NCI-H1694 (cell line): ENCODE measurements at regions not wholly inside any gene's neighbourhood (a gene's known extent, or its start where the extent isn't known, plus 50 kb on each side); places are given as distances from the start of the nearest gene placed in this dataset.
"Not testable (repeated sequence)": the region's sequence is repeated elsewhere in the genome, so short reads cannot be mapped to it uniquely, and the experiment has no call there.

Source experiments
- DNase-seq: peaks from one replicate; lab custom pipeline; 2025; lab: John Stamatoyannopoulos, UW

- no peak for DNase-seq
Observed at GRCh38 chr13:89486065-89486464, 1814.9 kb downstream of the SLITRK5 start.

GRCh38 chr13:89486709-89487108 is 1815.5 kb downstream of the SLITRK5 start:
- DNase-seq, result no peak

- no peak for DNase-seq
Observed at GRCh38 chr13:89490661-89491060, 1819.5 kb downstream of the SLITRK5 start.

GRCh38 chr13:89496478-89496877 is 1825.3 kb downstream of the SLITRK5 start:
- DNase-seq, result no peak

GRCh38 chr13:89497658-89498057 is 1826.5 kb downstream of the SLITRK5 start:
- DNase-seq, result no peak

- no peak for DNase-seq
Observed at GRCh38 chr13:89502286-89502685, 1831.1 kb downstream of the SLITRK5 start.

GRCh38 chr13:89514534-89515312 is 1832.8 kb upstream of the MIR17HG start:
- DNase-seq, result no peak

GRCh38 chr13:89515948-89516347 is 1831.5 kb upstream of the MIR17HG start:
- no peak for DNase-seq

GRCh38 chr13:89518289-89519077 is 1829.0 kb upstream of the MIR17HG start:
- DNase-seq, result no peak

- no peak for DNase-seq
Observed at GRCh38 chr13:89520468-89520867, 1827.0 kb upstream of the MIR17HG start.

- DNase-seq, result not testable (repeated sequence)
Observed at GRCh38 chr13:89521672-89522071, 1825.8 kb upstream of the MIR17HG start.

- no peak for DNase-seq
Observed at GRCh38 chr13:89541091-89542030, 1806.1 kb upstream of the MIR17HG start.

GRCh38 chr13:89550938-89551337 is 1796.5 kb upstream of the MIR17HG start:
- no peak for DNase-seq

GRCh38 chr13:89554801-89555200 is 1792.7 kb upstream of the MIR17HG start:
- no peak for DNase-seq

- DNase-seq, result no peak
Observed at GRCh38 chr13:89565476-89566100, 1781.9 kb upstream of the MIR17HG start.

- DNase-seq, result no peak
Observed at GRCh38 chr13:89567025-89567424, 1780.5 kb upstream of the MIR17HG start.

- no peak for DNase-seq
Observed at GRCh38 chr13:89568276-89568675, 1779.2 kb upstream of the MIR17HG start.

- no peak for DNase-seq
Observed at GRCh38 chr13:89568746-89569145, 1778.7 kb upstream of the MIR17HG start.

- DNase-seq, result no peak
Observed at GRCh38 chr13:89571676-89572075, 1775.8 kb upstream of the MIR17HG start.

- no peak for DNase-seq
Observed at GRCh38 chr13:89574077-89574476, 1773.4 kb upstream of the MIR17HG start.

GRCh38 chr13:89577301-89577700 is 1770.2 kb upstream of the MIR17HG start:
- DNase-seq, result no peak
